GM12878 (cell line): ENCODE measurements at regions not wholly inside any gene's neighbourhood (a gene's known extent, or its start where the extent isn't known, plus 50 kb on each side); places are given as distances from the start of the nearest gene placed in this dataset.

Experiments
- CEBPB ChIP-seq, 2 experiments: fragments of 150-350 bp in 1 of 2; IDR thresholded peaks; 2 replicates each; pipeline ENCODE4 v1.6.1; 2012 to 2014; ENCODE audit warnings: low read depth in 2 of 2, low read length in 2 of 2, borderline replicate concordance in 1 of 2, inconsistent platforms in 1 of 2
- EZH2 ChIP-seq: IDR thresholded peaks from 2 replicates; pipeline ENCODE4 v1.6.1; 2012; ENCODE audit warnings: low read depth, mild to moderate bottlenecking, control low read depth, inconsistent platforms, low read length, borderline replicate concordance; ENCODE audit not compliant: control insufficient read depth
- RAD21 ChIP-seq: IDR thresholded peaks from 2 replicates; pipeline ENCODE4 v1.6.1; 2011; ENCODE audit warnings: mild to moderate bottlenecking, low read depth, low read length, moderate library complexity; ENCODE audit not compliant: insufficient read depth
- TARDBP ChIP-seq: IDR thresholded peaks from 2 replicates; pipeline ENCODE4 v1.6.1; 2016; ENCODE audit warnings: borderline replicate concordance
- ZNF274 ChIP-seq: IDR thresholded peaks from one replicate; pipeline ENCODE4 v1.8.0; 2011; ENCODE audit not compliant: insufficient read length, insufficient read depth
- ZNF384 ChIP-seq: IDR thresholded peaks from 2 replicates; pipeline ENCODE4 v1.6.1; 2012; ENCODE audit warnings: low read depth, mild to moderate bottlenecking, low read length, improper control_type of control experiment, borderline replicate concordance
- TF ChIP-seq, protein P1 (sequence below): IDR thresholded peaks from 2 replicates; pipeline ENCODE4 v1.6.1; 2011; ENCODE audit warnings: low read depth, low read length, improper control_type of control experiment, borderline replicate concordance
- TF ChIP-seq, protein P2 (sequence below), 3 experiments: IDR thresholded peaks in 2 of 3; conservative IDR thresholded peaks in 1 of 3; 2 replicates each; pipeline ENCODE4 v1.5.1; 2011; ENCODE audit warnings: low read depth in 3 of 3, low read length in 3 of 3, mild to moderate bottlenecking in 3 of 3, control low read depth in 2 of 3, moderate library complexity in 2 of 3, inconsistent platforms in 1 of 3, mixed read lengths in 1 of 3; ENCODE audit not compliant: control insufficient read depth in 2 of 3, insufficient read depth in 1 of 3; ENCODE audit errors: extremely low read depth in 1 of 3
- TF ChIP-seq, protein P3 (sequence below): IDR thresholded peaks from 2 replicates; pipeline ENCODE4 v1.6.1; 2012; ENCODE audit warnings: low read length, inconsistent platforms

GRCh38 chr10:106267591-106267990, 896.9 kb downstream of the SORCS1 start:
- TF ChIP-seq, protein P1, sequence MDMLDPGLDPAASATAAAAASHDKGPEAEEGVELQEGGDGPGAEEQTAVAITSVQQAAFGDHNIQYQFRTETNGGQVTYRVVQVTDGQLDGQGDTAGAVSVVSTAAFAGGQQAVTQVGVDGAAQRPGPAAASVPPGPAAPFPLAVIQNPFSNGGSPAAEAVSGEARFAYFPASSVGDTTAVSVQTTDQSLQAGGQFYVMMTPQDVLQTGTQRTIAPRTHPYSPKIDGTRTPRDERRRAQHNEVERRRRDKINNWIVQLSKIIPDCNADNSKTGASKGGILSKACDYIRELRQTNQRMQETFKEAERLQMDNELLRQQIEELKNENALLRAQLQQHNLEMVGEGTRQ: no peak
- TF ChIP-seq TARDBP (no peak), EZH2 (no peak), ZNF274 (no peak), CEBPB (IDR thresholded peaks at IDR 0.05; ENCODE audit: borderline replicate concordance in 1 of 2, low read depth in 2 of 2, low read length in 2 of 2) (no peak), RAD21 (no peak), ZNF384 (no peak)
- TF ChIP-seq, protein P2, sequence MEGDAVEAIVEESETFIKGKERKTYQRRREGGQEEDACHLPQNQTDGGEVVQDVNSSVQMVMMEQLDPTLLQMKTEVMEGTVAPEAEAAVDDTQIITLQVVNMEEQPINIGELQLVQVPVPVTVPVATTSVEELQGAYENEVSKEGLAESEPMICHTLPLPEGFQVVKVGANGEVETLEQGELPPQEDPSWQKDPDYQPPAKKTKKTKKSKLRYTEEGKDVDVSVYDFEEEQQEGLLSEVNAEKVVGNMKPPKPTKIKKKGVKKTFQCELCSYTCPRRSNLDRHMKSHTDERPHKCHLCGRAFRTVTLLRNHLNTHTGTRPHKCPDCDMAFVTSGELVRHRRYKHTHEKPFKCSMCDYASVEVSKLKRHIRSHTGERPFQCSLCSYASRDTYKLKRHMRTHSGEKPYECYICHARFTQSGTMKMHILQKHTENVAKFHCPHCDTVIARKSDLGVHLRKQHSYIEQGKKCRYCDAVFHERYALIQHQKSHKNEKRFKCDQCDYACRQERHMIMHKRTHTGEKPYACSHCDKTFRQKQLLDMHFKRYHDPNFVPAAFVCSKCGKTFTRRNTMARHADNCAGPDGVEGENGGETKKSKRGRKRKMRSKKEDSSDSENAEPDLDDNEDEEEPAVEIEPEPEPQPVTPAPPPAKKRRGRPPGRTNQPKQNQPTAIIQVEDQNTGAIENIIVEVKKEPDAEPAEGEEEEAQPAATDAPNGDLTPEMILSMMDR (IDR thresholded peaks at IDR 0.05 in 2 of 3, conservative IDR thresholded peaks at IDR 0.05 in 1 of 3; ENCODE audit: control insufficient read depth in 2 of 3, extremely low read depth in 1 of 3, insufficient read depth in 1 of 3, low read depth in 3 of 3, low read length in 3 of 3): no peak
- TF ChIP-seq, protein P3, sequence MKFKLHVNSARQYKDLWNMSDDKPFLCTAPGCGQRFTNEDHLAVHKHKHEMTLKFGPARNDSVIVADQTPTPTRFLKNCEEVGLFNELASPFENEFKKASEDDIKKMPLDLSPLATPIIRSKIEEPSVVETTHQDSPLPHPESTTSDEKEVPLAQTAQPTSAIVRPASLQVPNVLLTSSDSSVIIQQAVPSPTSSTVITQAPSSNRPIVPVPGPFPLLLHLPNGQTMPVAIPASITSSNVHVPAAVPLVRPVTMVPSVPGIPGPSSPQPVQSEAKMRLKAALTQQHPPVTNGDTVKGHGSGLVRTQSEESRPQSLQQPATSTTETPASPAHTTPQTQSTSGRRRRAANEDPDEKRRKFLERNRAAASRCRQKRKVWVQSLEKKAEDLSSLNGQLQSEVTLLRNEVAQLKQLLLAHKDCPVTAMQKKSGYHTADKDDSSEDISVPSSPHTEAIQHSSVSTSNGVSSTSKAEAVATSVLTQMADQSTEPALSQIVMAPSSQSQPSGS: no peak
